PFSK-1 (cell line): ENCODE measurements at regions not wholly inside any gene's neighbourhood (a gene's known extent, or its start where the extent isn't known, plus 50 kb on each side); places are given as distances from the start of the nearest gene placed in this dataset.

Source experiments
- POLR2AphosphoS5 ChIP-seq: IDR thresholded peaks from 2 replicates; pipeline ENCODE4 v1.6.1; 2012; ENCODE audit warnings: low read depth, mild to moderate bottlenecking, control low read depth, low read length, moderate library complexity
- TF ChIP-seq, protein P1 (sequence below), 2 experiments: IDR thresholded peaks; 2 replicates each; pipeline versions ENCODE4 v1.6.1 to v1.8.0; 2011 to 2012; ENCODE audit warnings: low read depth in 2 of 2, low read length in 2 of 2, control low read depth in 1 of 2, inconsistent platforms in 1 of 2, mild to moderate bottlenecking in 1 of 2, moderate library complexity in 1 of 2; ENCODE audit not compliant: insufficient read depth in 1 of 2

DNA sequence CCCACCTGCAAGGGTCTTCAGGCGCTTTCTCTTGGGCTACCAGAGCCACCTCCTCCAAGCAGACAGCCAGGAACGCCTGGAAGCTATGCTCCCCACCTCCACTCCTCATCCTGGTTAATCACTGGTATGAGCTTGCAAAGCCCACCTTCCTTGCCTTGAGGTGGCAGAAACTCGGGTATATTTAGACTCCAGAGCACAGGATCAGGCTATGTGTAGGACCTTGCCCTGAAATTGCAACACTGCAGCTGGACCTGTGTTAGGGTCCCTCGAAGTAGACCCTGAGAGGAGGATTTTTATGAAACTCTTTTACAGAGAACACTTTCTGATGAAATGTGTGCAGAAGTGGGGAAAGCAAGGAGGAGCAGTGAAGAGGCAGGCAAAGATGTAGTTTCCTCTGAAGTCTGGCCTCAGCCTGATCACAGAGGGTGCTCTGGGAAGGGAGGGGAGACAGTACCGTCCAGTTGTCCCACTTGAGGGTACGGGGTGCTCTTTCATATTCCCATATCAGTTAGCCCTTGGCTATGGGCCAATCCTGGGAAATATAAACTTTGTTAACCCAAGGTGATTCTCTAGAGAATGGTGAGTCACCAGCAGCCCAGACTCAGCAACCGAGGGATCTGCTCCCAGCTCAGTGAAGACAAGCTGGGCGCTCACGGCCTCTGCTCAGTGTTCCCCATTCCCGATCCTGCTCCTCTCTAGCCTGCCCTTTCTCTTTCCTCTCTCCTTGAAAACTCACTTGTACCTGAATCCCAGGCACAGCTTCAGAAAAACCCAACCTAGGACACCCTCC, 157.9 kb downstream of the UQCRFS1 start:
- TF ChIP-seq POLR2AphosphoS5, result no peak
- TF ChIP-seq, protein P1, sequence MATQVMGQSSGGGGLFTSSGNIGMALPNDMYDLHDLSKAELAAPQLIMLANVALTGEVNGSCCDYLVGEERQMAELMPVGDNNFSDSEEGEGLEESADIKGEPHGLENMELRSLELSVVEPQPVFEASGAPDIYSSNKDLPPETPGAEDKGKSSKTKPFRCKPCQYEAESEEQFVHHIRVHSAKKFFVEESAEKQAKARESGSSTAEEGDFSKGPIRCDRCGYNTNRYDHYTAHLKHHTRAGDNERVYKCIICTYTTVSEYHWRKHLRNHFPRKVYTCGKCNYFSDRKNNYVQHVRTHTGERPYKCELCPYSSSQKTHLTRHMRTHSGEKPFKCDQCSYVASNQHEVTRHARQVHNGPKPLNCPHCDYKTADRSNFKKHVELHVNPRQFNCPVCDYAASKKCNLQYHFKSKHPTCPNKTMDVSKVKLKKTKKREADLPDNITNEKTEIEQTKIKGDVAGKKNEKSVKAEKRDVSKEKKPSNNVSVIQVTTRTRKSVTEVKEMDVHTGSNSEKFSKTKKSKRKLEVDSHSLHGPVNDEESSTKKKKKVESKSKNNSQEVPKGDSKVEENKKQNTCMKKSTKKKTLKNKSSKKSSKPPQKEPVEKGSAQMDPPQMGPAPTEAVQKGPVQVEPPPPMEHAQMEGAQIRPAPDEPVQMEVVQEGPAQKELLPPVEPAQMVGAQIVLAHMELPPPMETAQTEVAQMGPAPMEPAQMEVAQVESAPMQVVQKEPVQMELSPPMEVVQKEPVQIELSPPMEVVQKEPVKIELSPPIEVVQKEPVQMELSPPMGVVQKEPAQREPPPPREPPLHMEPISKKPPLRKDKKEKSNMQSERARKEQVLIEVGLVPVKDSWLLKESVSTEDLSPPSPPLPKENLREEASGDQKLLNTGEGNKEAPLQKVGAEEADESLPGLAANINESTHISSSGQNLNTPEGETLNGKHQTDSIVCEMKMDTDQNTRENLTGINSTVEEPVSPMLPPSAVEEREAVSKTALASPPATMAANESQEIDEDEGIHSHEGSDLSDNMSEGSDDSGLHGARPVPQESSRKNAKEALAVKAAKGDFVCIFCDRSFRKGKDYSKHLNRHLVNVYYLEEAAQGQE (IDR thresholded peaks at IDR 0.05; ENCODE audit: insufficient read depth in 1 of 2, low read depth in 2 of 2, low read length in 2 of 2), result no peak
